Trophoblast cell (in vitro differentiated cells and primary cell): ENCODE measurements at regions not wholly inside any gene's neighbourhood (a gene's known extent, or its start where the extent isn't known, plus 50 kb on each side); places are given as distances from the start of the nearest gene placed in this dataset.
A peak's percentile ranks its signal among the peaks of the same experiment; 100 is the strongest.

Source experiments
- DNase-seq, 2 donors: peaks; one replicate each; pipeline ENCODE4 v3.0.0-alpha.2; 2016
- H2AFZ ChIP-seq: 2 replicates; pipeline ENCODE4 v1.6.1; 2013; ENCODE audit warnings: low read length, moderate library complexity, mild to moderate bottlenecking; ENCODE audit not compliant: insufficient read depth, poor library complexity
- H2AK5ac ChIP-seq: 2 replicates; pipeline ENCODE4 v1.6.1; 2013; ENCODE audit warnings: mild to moderate bottlenecking, low read length
- H2BK120ac ChIP-seq: 2 replicates; pipeline ENCODE4 v1.6.1; 2013; ENCODE audit warnings: low read length, mild to moderate bottlenecking, moderate library complexity; ENCODE audit not compliant: insufficient read depth, poor library complexity
- H2BK12ac ChIP-seq: 2 replicates; pipeline ENCODE4 v1.6.1; 2013; ENCODE audit warnings: mild to moderate bottlenecking, low read length, moderate library complexity
- H2BK5ac ChIP-seq: 2 replicates; pipeline ENCODE4 v1.6.1; 2013; ENCODE audit warnings: low read length, low read depth, moderate library complexity, mild to moderate bottlenecking; ENCODE audit not compliant: poor library complexity
- H3K14ac ChIP-seq: 2 replicates; pipeline ENCODE4 v1.6.1; 2013; ENCODE audit warnings: mild to moderate bottlenecking, low read length
- H3K18ac ChIP-seq: 2 replicates; pipeline ENCODE4 v1.6.1; 2013; ENCODE audit warnings: mild to moderate bottlenecking, low read length
- H3K23ac ChIP-seq: 2 replicates; pipeline ENCODE4 v1.6.1; 2013; ENCODE audit warnings: low read length
- H3K27ac ChIP-seq: 2 replicates; pipeline ENCODE4 v1.5.1; 2013; ENCODE audit warnings: low read depth, mild to moderate bottlenecking, inconsistent platforms, low read length, moderate library complexity
- H3K27me3 ChIP-seq: 2 replicates; pipeline ENCODE4 v1.6.1; 2013; ENCODE audit warnings: inconsistent platforms, mild to moderate bottlenecking, low read length, moderate library complexity; ENCODE audit not compliant: insufficient read depth
- H3K36me3 ChIP-seq, 2 experiments: 1 replicate in 1 of 2; 2 replicates in 1 of 2; pipeline ENCODE4 v1.6.1; 2013; ENCODE audit warnings: low read length in 2 of 2, mild to moderate bottlenecking in 2 of 2, moderate library complexity in 1 of 2; ENCODE audit not compliant: insufficient read depth in 2 of 2, control insufficient read depth in 1 of 2
- H3K4ac ChIP-seq: 2 replicates; pipeline ENCODE4 v1.6.1; 2013; ENCODE audit warnings: low read depth, mild to moderate bottlenecking, low read length, moderate library complexity
- H3K4me1 ChIP-seq, 2 experiments: 1 replicate in 1 of 2; 2 replicates in 1 of 2; pipeline ENCODE4 v1.6.1; 2013; ENCODE audit warnings: low read length in 2 of 2, mild to moderate bottlenecking in 2 of 2, moderate library complexity in 1 of 2; ENCODE audit not compliant: insufficient read depth in 2 of 2, control insufficient read depth in 1 of 2
- H3K4me2 ChIP-seq: 2 replicates; pipeline ENCODE4 v1.6.1; 2013; ENCODE audit warnings: inconsistent platforms, mild to moderate bottlenecking, low read length, moderate library complexity
- H3K4me3 ChIP-seq: 2 replicates; pipeline ENCODE4 v1.5.1; 2013; ENCODE audit warnings: mild to moderate bottlenecking, low read depth, low read length, inconsistent platforms
- H3K79me1 ChIP-seq: one replicate; pipeline ENCODE4 v1.6.1; 2013; ENCODE audit warnings: low read length
- H3K79me2 ChIP-seq: 2 replicates; pipeline ENCODE4 v1.6.1; 2013; ENCODE audit warnings: low read length, mild to moderate bottlenecking; ENCODE audit not compliant: control insufficient read depth, insufficient read depth, poor library complexity
- H3K9ac ChIP-seq: 2 replicates; pipeline ENCODE4 v1.6.1; 2013; ENCODE audit warnings: mild to moderate bottlenecking, low read length
- H3K9me3 ChIP-seq: 2 replicates; pipeline ENCODE4 v1.6.1; 2013; ENCODE audit warnings: low read depth, mild to moderate bottlenecking, control low read depth, inconsistent platforms, low read length; ENCODE audit not compliant: insufficient read depth
- H4K12ac ChIP-seq: 2 replicates; pipeline ENCODE4 v1.6.1; 2013; ENCODE audit warnings: low read depth, mild to moderate bottlenecking, low read length, moderate library complexity
- H4K8ac ChIP-seq: 2 replicates; pipeline ENCODE4 v1.6.1; 2013; ENCODE audit warnings: low read depth, mild to moderate bottlenecking, low read length, moderate library complexity
- H4K91ac ChIP-seq: one replicate; pipeline ENCODE4 v1.6.1; 2013; ENCODE audit warnings: low read depth, mild to moderate bottlenecking, low read length, moderate library complexity
- WGBS: extraction: QIAGEN DNeasy Blood & Tissue Kit; methylation state at CpG from one replicate; pipeline ENCODE4 v1.1.7; 2013; ENCODE audit warnings: missing lambda C conversion rate; ENCODE audit not compliant: insufficient read length, insufficient coverage; ENCODE audit errors: extremely low coverage; 5-methylcytosine and 5-hydroxymethylcytosine counted together

DNA sequence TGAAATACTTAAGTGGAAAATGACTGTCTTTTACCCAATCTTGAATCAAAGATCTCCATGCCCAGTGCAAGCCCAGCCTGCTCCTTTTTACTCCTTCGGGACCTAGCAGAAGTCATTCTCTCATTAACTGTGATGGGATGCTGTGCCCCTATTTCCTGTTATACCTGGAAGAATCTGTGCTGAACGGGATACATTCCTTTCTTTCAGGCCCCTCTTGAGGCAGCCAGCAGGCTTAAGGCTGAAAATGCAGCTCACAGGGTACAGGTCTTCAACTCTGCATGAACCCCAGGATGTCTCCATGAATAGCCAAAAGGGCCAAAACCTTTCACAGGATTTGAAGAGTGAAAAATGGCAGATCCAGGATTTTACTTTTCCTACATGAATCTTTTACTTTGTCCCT, 784.8 kb upstream of the KLHL29 start:
- WGBS: no CpG with 5 or more reads among the region's 2 CpGs
- Histone ChIP-seq H2BK12ac (no peak overlapping the region), H3K9me3 (no peaks in the 10 kb centered on the region), H4K12ac (no peak overlapping the region), H3K4me1 (no peaks in the 10 kb centered on the region), H3K4me3 (no peak overlapping the region), H2BK5ac (no peak overlapping the region), H3K4me2 (no peak overlapping the region), H3K4ac (no peak overlapping the region), H3K9ac (no peak overlapping the region), H3K36me3 (no peaks in the 10 kb centered on the region), H3K79me2 (no peaks in the 10 kb centered on the region), H3K27ac (no peak overlapping the region), H2BK120ac (no peak overlapping the region), H2AFZ (no peak overlapping the region), H3K14ac (no peak overlapping the region), H3K27me3 (no peaks in the 10 kb centered on the region), H3K79me1 (no peaks in the 10 kb centered on the region), H2AK5ac (no peak overlapping the region), H4K8ac (no peak overlapping the region), H3K23ac (no peak overlapping the region), H3K18ac (no peak overlapping the region), H4K91ac (no peak overlapping the region)
- no peak for DNase-seq

DNA sequence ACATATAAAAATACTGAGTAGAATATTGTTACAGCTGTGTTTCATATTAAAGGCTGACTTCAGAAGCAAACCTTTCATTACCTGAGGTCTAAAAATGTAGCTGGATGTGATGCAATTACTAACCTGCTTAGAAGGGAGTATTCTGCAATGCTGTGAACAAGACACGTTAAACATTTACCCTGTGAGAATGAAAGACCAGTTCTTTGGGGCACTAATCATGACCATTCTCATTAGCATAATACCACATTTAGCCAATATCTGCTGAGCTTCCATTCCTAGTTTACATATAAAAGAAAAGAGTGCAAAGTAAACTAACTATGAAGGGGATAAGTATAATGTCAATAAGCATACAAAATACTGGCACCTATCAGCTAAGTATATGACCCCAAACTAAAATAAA, 784.0 kb upstream of the KLHL29 start:
- Histone ChIP-seq H2AK5ac (no peak overlapping the region), H3K79me1 (no peaks in the 10 kb centered on the region), H2BK12ac (no peak overlapping the region)

DNA sequence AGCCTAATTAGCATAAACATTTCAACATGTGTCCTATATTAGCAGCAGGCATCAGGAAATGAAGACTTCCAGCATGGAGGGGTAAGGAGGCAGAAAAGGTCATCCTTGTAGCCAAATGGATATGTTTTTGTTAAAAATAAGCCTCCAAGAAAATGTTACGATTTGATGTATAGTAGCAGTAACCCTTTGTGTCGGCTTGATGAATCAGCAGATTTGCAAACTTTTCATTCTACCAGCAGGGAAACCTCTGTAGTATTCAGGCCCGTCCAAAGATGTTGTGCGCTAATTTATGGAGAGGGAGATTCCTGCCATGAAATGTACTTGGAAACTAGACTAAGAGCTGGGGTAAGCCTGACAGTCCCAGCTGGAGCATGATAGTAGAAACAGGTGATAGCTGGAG, 780.8 kb upstream of the KLHL29 start:
- Histone ChIP-seq H3K27me3 (no peaks in the 10 kb centered on the region), H3K9ac (no peak overlapping the region), H3K4me1 (no peaks in the 10 kb centered on the region), H3K4me2 (no peak overlapping the region), H2BK120ac (no peak overlapping the region), H3K23ac (no peak overlapping the region), H4K8ac (no peak overlapping the region), H2AK5ac (no peak overlapping the region), H2BK5ac (no peak overlapping the region), H3K4ac (no peak overlapping the region), H3K14ac (no peak overlapping the region), H2AFZ (no peak overlapping the region), H3K79me1 (no peaks in the 10 kb centered on the region), H3K27ac (no peak overlapping the region), H3K9me3 (peaks cover 2% of the 10 kb centered on the region), H3K4me3 (no peak overlapping the region), H4K91ac (no peak overlapping the region), H2BK12ac (no peak overlapping the region), H3K18ac (no peak overlapping the region), H4K12ac (no peak overlapping the region), H3K79me2 (no peaks in the 10 kb centered on the region), H3K36me3 (no peaks in the 10 kb centered on the region)
- no CpG with 5 or more reads among the region's 4 CpGs for WGBS
- DNase-seq: no peak

More for the DNA sequence above, 784.0 kb upstream of the KLHL29 start:
- Histone ChIP-seq H3K27ac (no peak overlapping the region), H4K91ac (no peak overlapping the region), H2BK5ac (no peak overlapping the region), H3K27me3 (no peaks in the 10 kb centered on the region), H2BK120ac (no peak overlapping the region), H3K4me3 (no peak overlapping the region), H3K4ac (no peak overlapping the region), H3K79me2 (no peaks in the 10 kb centered on the region), H3K4me2 (no peak overlapping the region), H3K4me1 (no peaks in the 10 kb centered on the region), H3K14ac (no peak overlapping the region), H3K18ac (no peak overlapping the region), H2AFZ (no peak overlapping the region), H4K12ac (no peak overlapping the region), H3K36me3 (no peaks in the 10 kb centered on the region), H3K23ac (no peak overlapping the region), H3K9me3 (no peaks in the 10 kb centered on the region), H3K9ac (no peak overlapping the region), H4K8ac (no peak overlapping the region)
- DNase-seq: no peak
- no CpG with 5 or more reads among the region's 1 CpG for WGBS

DNA sequence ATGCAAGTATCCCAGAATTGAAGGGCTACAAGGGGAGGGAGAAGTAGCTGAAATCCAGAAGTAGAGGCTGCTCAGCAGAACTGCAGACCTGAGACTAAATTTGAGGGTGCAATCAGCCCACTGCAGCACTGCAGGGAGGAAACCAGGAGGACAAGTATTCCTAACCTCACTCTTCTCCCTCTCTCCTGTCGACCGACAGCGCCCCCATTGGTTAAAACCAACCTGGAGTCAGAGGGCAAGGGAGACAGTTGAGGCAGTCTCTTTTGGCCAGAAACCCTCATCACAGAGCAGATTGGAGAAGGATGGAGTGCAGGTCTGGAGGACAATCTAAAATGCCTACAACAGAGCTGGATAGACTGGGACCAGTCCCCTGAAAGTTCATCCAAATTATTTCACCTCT, 768.9 kb upstream of the KLHL29 start:
- no peaks in the 10 kb centered on the region for H3K79me1 ChIP-seq
- no peak overlapping the region for H2BK12ac ChIP-seq
- no peaks in the 10 kb centered on the region for H3K27me3 ChIP-seq
- no peak overlapping the region for H4K91ac ChIP-seq
- no peaks in the 10 kb centered on the region for H3K79me2 ChIP-seq
- H3K4me3 ChIP-seq: no peak overlapping the region
- no peak overlapping the region for H4K8ac ChIP-seq
- no peak overlapping the region for H3K14ac ChIP-seq
- no peaks in the 10 kb centered on the region for H3K4me1 ChIP-seq
- DNase-seq: no peak
- H2BK5ac ChIP-seq: no peak overlapping the region
- no peak overlapping the region for H3K18ac ChIP-seq
- peak overlapping the region; percentile 74 for H3K23ac ChIP-seq
- WGBS: no CpG with 5 or more reads among the region's 3 CpGs
- H3K9me3 ChIP-seq: no peaks in the 10 kb centered on the region
- no peaks in the 10 kb centered on the region for H3K36me3 ChIP-seq
- no peak overlapping the region for H3K27ac ChIP-seq
- no peak overlapping the region for H4K12ac ChIP-seq
- no peak overlapping the region for H2AK5ac ChIP-seq
- no peak overlapping the region for H2AFZ ChIP-seq
- no peak overlapping the region for H3K4me2 ChIP-seq
- H3K9ac ChIP-seq: peak overlapping the region; percentile 34
- no peak overlapping the region for H3K4ac ChIP-seq
- no peak overlapping the region for H2BK120ac ChIP-seq
